ENCODE measurements at regions not wholly inside any gene's neighbourhood (a gene's known extent, or its start where the extent isn't known, plus 50 kb on each side); places are given as distances from the start of the nearest gene placed in this dataset.

DNA sequence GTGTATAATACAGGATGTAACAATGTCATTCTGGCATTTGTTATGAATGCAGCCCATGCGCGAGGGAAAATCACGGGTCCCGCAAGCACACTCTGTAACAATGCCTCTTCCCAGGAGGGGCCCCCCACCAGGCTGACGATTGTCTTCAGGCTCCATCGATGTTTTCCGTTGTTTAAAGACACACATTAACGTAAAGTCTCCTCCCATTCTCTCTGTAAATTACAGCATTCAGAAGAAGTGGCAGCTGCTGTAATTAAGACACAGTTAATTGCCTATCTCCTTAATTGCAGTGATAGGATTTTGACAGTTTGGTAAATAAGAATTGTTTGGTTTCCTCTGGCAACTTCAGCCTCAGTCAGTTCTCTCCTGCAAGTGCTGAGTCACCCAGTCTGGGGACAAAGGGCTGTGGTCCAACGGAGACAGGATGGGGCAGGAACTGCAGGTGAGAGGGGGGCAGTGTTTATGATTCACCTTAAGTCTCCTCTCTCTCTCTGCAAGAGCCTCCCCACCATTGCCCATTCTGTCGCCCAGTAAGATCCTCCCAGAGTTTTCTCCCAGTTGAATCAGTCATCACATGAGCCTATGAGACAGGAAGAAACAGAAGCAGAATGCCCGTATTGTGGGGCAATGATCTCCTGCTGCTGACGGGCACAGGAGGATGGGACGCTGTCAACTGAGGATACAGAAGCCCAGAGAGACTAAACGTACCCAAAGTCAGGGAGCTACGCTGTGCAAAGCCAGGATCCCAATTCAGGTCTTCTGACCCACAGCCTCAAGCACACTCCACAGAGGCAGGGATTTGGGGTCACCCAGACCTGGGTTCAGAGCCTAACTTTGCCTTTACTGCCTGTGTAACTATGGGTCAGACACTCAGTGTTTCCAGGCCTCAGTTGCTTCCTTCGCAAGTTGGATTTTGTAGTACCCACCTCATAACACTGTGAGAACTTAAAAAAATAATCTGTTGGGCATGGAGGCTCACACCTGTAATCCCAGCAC is 110.0 kb downstream of the ADSS2 start:
- in situ Hi-C loops (cut with HindIII; ENCODE audit: low pct_unique_long_range_greater_than_20kb, low sequenced_read_pairs) = no loop called here
- H3K4me1 ChIP-seq (ENCODE audit: control insufficient read depth, insufficient read depth, low read length) = 0 out of 2 replicates have a peak, but pooled peaks cover 3% of the 10 kb centered on the region
- H3K36me3 ChIP-seq (ENCODE audit: control insufficient read depth, insufficient read depth, low read length) = no peaks in the 10 kb centered on the region
- ChIA-PET POLR2A (no interaction called here), CTCF (no interaction called here)
- BruUV-seq (replicated peaks) = no TSS peak
- H3K27ac ChIP-seq (ENCODE audit: low read length) = no peak overlapping the region; the same call in 1 of the 2 replicates
- DNase-seq (ENCODE audit: low read depth, low spot score) (no peak), ATAC-seq (peak; percentile 68; the same call in 1 of the 2 replicates)
- intact Hi-C loops (cut with micrococcal nuclease; ENCODE audit: unreplicated experiment) = no loop called here
- TF ChIP-seq TCF7L2 (IDR thresholded peaks at IDR 0.05; ENCODE audit: low read depth, low read length) = no peak
- no peaks in the 10 kb centered on the region for H3K27me3 ChIP-seq (ENCODE audit: control insufficient read depth, insufficient read depth, low read length)
- no peak overlapping the region for H3K4me3 ChIP-seq (ENCODE audit: low read depth in 2 of 2, low read length in 2 of 2)
- H3K9me3 ChIP-seq (ENCODE audit: control insufficient read depth, insufficient read depth, low read depth, low read length) = no peaks in the 10 kb centered on the region

DNA sequence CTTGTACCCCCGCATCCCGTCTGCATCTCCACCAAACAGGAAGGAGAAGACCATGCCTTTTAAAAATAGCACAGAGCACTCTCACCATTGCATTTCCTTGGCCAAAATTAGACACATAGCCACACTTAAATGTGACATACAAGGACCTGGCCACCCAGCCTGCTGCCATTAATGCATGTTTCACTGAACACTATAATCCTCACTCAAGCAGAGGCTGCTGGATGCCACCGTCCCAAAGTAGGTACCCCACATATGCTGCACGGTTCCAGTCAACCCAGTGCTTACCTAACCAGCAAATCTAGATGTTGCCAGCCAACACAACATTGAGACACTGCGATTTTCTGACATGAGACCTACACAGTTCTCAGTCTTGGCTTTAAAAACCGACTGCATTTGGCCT is 107.7 kb downstream of the ADSS2 start:
- BruUV-seq (replicated peaks) = no TSS peak
- DNase-seq (ENCODE audit: low read depth, low spot score) (no peak), ATAC-seq (no peak)
- intact Hi-C loops (cut with micrococcal nuclease; ENCODE audit: unreplicated experiment) = no loop called here
- Histone ChIP-seq H3K27ac (ENCODE audit: low read length) (no peak overlapping the region), H3K4me1 (ENCODE audit: control insufficient read depth, insufficient read depth, low read length) (0 out of 2 replicates have a peak, but pooled peaks cover 3% of the 10 kb centered on the region), H3K4me3 (ENCODE audit: low read depth in 2 of 2, low read length in 2 of 2) (no peak overlapping the region), H3K9me3 (ENCODE audit: control insufficient read depth, insufficient read depth, low read depth, low read length) (no peaks in the 10 kb centered on the region), H3K27me3 (ENCODE audit: control insufficient read depth, insufficient read depth, low read length) (no peaks in the 10 kb centered on the region), H3K36me3 (ENCODE audit: control insufficient read depth, insufficient read depth, low read length) (no peaks in the 10 kb centered on the region)
- ChIA-PET POLR2A (no interaction called here), CTCF (interaction anchor here (0.6 to 0.7 kb wide), 2 partner anchors 44 to 1087 kb away, joined by 4 to 6 read pairs; no protein-coding TSS in a partner anchor)
- TF ChIP-seq TCF7L2 (IDR thresholded peaks at IDR 0.05; ENCODE audit: low read depth, low read length) (no peak), SIN3A (IDR thresholded peaks at IDR 0.05; ENCODE audit: borderline replicate concordance, insufficient read depth, low read depth, low read length) (no peak), REST (IDR thresholded peaks at IDR 0.05; ENCODE audit: insufficient read depth in 1 of 2, low read depth in 2 of 2, low read length in 1 of 2) (no peak)
- in situ Hi-C loops (cut with HindIII; ENCODE audit: low pct_unique_long_range_greater_than_20kb, low sequenced_read_pairs) = no loop called here

- in situ Hi-C loops (cut with HindIII; ENCODE audit: low pct_unique_long_range_greater_than_20kb, low sequenced_read_pairs) (no loop called here), intact Hi-C loops (cut with micrococcal nuclease; ENCODE audit: unreplicated experiment) (no loop called here)
- H3K4me1 ChIP-seq (ENCODE audit: control insufficient read depth, insufficient read depth, low read length) = no peaks in the 10 kb centered on the region
- H3K27me3 ChIP-seq (ENCODE audit: control insufficient read depth, insufficient read depth, low read length) = no peaks in the 10 kb centered on the region
- H3K4me3 ChIP-seq (ENCODE audit: low read depth in 2 of 2, low read length in 2 of 2) = no peak overlapping the region
- ATAC-seq = no peak
- no peak overlapping the region for H3K27ac ChIP-seq (ENCODE audit: low read length)
- no peaks in the 10 kb centered on the region for H3K9me3 ChIP-seq (ENCODE audit: control insufficient read depth, insufficient read depth, low read depth, low read length)
- ChIA-PET POLR2A (no interaction called here), CTCF (no interaction called here)
- no peaks in the 10 kb centered on the region for H3K36me3 ChIP-seq (ENCODE audit: control insufficient read depth, insufficient read depth, low read length)
- BruUV-seq (replicated peaks) = no TSS peak
- DNase-seq (ENCODE audit: low read depth, low spot score) = no peak
- no peak for TF ChIP-seq POLR2AphosphoS5 (IDR thresholded peaks at IDR 0.05; ENCODE audit: low read depth, low read length)
- TF ChIP-seq SIN3A (IDR thresholded peaks at IDR 0.05; ENCODE audit: borderline replicate concordance, insufficient read depth, low read depth, low read length) = no peak
- TF ChIP-seq REST (IDR thresholded peaks at IDR 0.05; ENCODE audit: insufficient read depth in 1 of 2, low read depth in 2 of 2, low read length in 1 of 2) = no peak
- no peak for TF ChIP-seq TCF7L2 (IDR thresholded peaks at IDR 0.05; ENCODE audit: low read depth, low read length)
- TF ChIP-seq CTCF (IDR thresholded peaks at IDR 0.05) = no peak
Observed at GRCh38 chr1:244346972-244347618, 104.6 kb downstream of the ADSS2 start.

All from Panc1 (cell line).